Dermis microvascular lymphatic vessel endothelial cell (primary cell): ENCODE measurements at regions not wholly inside any gene's neighbourhood (a gene's known extent, or its start where the extent isn't known, plus 50 kb on each side); places are given as distances from the start of the nearest gene placed in this dataset.

Experiments used
- DNase-seq, 2 donors: peaks; one replicate each; pipeline versions ENCODE4 v3.0.0 to v3.0.0-alpha.2; 2010; ENCODE audit warnings: low read depth in 2 of 2

- DNase-seq, result no peak
These were observed 213.6 kb upstream of the PREP start for GRCh38 chr6:105616521-105616920.

GRCh38 chr6:105611606-105612005 lies 208.7 kb upstream of the PREP start:
- no peak for DNase-seq

DNA sequence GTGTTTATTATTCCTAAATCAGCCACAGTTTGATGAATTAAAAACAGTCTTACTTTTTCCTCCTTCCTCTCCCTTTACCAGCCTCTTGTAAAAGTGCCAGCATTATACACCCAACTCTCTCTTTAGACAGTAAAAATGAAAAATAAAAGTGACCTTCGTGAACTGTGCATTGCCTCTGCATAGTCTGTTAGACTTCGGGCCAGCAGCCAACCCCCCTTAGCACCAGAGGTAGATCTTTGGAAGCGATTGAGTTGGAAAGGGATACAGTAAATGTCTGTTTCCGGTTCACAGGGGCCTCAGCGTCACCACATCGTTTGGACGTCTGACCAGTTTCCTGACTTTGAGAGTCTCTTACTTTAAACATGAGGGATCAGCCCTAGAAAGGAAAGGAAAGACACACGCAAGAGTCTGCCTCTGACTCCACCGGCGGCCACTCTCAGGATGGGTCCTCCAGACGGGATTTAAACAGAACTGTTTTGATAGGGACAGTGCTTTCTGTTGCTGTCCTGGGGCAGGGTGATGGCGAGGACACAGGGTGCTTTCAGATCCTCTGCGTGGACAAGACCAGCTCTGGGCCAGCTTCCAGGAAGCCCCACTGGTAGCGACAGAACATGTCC lies 206.6 kb upstream of the PREP start:
- DNase-seq, result peak; percentile 67 to 88

DNA sequence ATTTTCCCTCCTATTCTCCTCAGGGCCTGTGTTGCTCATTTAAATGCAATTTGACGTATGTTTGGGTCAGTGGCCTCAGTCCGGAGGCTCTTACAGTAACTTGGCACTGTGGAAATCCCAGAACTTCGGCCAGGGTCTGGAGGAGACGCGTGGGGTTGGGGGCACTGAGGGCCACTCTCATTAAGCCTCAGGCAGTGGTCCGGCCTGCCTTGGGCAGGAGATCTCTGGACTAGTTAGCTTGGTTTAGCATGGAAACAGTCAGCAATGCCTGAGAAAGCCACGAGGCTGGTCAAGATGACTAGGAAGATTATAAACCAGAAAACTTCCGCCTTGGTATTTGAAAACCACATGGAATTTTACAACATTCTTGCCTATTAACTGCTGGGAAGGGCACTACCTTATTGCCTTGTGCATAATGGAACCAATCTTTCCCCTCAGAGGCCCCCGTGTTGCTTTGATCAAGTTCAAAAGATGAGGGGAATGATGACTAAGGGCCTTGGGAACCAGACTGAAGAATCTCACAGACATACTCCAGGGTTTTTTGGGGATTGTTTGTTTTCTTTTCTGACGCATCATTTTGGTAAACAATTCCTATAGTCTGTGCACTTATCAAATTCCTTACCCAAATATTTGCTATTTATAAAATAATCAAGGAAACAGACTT lies 206.0 kb upstream of the PREP start:
- DNase-seq, result peak in 1 of 2 donors; percentile 62

DNA sequence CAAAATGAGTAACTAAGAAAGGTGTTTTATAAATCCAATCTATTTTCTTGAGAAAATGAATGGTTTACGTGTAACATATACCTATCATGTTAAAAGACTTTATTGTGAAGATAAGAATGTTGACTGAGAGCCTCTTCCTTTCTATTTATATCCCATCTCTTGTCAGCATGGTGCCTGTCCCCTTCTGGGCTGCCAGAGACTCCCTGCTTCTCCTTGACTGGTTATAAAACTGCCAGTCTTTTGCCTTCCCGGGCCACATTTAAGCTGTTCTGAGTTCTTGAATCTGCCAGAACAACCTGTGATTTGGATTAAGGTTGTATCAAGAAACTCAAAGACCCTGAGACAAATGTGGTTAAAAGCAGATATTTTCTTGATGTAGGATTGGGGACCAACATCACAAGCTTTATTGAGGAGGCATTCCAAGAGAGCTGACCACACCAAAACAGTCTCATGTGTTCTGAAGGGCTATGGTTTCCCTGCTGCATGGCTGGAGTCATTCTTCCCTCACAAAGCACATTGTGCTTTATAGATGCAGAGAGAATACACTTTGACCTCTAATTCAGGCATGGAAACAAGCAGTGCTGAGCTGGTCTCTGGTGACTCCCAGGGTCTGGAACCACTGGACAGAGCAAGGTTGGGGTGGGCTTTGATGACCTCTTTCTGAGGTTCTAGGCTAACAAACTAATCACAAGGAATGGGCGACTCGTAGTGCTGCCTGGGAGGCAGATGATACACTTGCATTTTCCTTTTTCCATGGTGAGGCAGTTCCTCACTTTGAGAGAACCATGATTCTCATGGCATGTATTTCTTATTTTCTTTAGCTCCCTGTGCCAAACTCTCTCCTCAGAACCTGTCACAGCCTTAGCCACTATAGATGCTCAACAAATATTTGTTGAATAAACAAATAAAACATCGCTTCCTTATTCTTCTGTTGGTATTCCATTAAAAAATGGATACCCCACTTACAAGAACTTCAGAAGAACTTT lies 205.0 kb upstream of the PREP start:
- no peak for DNase-seq

DNA sequence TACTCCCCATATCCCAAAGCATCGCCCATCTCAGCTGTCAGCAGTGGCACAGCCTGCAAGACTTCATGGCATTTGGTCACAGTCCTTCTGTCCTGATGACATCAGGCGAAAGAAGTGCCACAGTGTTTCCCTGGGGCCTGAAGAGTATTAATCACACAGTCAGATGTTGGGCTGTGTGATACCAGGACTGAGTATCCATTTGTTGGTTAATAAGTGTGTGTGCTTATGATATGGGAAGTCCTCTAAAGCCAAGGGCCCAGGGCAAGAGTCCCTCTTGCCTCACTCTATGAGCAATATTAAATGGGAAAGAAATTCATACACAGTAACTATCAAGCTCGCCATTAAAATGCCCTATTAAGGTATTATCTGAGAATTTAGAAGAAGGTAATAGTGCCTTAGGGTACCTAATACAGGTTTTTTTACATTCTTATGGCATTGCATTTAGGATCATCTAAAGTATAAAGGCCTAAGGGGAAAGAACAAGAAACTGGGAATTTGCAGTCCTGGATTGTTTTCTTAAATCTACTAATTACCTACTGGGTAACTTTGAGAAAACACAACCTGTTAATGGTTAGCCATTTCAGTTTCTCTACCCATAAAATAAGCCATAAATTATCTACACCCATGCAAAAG lies 204.1 kb upstream of the PREP start:
- no peak for DNase-seq

DNA sequence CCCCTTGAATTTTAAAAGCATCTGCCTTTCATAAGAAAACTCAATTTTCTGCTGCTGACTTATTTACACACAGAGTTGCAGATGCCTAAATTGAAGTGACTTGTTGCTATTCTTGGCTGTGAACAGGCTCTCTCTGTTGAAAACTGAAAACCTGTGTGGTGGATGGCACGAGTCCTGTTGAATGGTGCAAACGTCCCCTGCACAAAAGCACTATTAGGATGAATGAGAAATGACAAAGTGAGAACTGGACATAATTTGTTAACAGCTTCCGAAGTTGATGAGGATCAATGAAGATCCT lies 201.7 kb upstream of the PREP start:
- no peak for DNase-seq

GRCh38 chr6:105603788-105604586 lies 201.1 kb upstream of the PREP start:
- no peak for DNase-seq

- peak in 1 of 2 donors; percentile 21 for DNase-seq
These were observed 198.8 kb upstream of the PREP start for GRCh38 chr6:105601541-105602236.

DNA sequence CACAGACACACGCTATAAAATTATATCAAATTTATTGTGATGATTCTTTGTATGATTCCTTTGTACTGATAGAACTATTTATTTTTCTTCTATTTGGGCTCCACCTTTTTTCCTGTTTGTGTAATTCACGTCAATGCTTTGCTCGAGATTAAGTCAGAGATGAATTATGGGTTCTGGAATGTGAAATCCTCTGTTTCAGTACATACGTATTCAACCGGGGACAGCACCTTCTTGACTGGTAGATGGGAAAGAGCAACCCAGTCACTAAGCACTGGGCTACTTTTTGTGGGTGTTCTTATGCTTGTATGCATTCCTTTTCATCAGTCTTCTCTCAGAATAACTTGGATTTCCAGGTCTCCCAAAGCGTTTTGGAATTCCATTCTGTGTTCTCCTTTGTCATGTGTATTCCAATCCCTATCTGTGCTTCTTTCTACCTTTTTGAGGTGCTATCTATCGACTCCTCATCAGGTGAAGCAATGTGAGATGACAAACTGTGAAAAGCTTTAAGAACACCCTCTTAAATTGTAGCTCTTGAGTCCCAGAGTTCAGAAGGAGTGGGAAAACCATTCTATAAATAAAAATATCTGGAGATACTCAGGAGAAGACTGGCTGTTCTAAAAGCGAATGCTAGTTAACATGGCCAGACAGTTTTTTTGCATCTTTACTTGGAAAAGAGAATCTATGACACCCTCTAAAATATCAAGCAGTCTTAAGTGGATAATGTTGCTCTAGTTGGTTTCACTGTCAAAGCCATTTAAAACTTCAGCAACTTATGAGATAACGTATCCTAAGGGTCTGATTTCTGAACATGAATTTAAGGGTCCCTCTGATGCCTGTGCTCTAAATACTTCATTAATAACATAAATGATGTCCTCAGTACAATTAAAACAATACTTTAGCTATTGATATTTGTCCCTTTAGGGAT lies 197.7 kb upstream of the PREP start:
- DNase-seq, result peak in 1 of 2 donors; percentile 52

DNA sequence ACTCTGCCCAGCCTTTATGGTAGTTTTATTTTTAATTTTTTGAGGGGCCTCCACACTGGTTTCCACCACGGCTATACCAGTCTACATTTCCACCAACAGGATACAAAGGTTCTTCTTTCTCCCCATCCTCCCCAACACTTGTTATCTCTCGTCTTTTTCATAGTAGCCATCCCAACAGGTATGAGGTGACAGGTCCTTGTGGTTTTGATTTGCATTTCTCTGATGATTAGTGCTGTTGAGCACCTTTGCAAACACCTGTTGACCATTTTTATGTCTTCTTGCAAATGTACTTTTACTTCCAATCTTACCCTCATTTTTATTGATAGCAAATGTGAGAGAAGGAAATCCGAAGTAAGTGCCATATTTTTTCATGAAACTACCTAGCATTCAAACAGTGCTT lies 195.4 kb upstream of the PREP start:
- no peak for DNase-seq

DNA sequence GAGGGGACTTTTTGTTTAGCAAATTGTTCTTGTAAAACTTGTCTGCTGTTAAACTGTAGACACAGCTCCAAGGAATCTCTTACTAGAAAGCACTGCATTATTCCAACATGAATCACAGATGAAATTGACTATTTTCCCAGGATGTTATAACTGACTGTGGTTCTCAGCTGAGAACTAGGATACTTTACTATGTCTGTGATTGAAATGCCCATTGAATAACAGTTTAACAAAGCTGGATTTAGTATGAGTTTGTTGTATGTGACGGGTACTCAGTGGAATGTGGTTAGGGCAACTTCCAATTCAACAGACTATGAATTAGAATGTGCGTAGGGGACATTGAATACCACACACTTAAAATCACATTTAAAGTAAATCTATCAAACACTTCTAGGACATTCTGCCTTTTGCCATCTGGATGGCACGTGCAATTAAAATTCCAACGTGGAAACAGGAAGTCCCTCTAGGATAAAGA lies 193.4 kb upstream of the PREP start:
- DNase-seq, result peak in 1 of 2 donors; percentile 55

DNA sequence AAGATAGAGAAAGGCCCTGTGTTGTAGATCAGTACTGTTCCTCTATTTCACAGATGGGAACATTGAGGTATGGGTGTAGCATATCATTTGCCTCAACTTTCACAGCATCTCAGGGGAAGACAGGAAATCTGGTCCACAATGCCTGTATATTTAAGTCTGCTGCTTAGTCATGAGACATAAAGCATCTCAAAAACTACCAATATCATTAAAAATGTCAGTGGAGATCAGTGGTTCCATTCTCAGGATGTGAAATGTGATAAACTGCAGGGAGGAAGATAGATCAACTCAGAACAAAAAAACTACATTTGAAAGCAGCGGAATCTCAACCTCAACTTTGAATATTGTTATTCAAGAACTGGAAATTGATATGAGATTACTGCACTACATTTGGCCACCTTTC lies 192.9 kb upstream of the PREP start:
- DNase-seq, result no peak

DNA sequence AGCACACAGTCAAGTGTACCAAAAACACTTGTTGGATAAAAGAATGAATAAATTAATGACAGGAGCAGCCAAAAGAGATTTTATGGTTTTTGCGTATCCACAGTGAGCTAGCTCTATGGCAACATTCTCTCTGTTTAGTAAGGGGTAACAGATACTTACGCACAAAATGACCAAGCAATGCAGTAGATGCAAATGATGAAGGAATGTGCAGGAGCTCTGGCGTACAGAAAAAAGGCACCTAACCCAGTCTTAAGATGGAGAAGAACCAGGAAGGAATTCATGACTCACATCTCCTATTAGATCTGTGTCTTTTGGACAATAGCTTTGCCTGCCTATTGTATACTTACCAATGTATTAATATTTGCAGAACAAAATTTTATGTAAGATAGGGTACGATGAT lies 191.9 kb upstream of the PREP start:
- DNase-seq, result peak in 1 of 2 donors; percentile 8

- no peak for DNase-seq
These were observed 191.2 kb upstream of the PREP start for GRCh38 chr6:105593805-105594671.

- DNase-seq, result peak in 1 of 2 donors; percentile 22
These were observed 190.3 kb upstream of the PREP start for GRCh38 chr6:105593056-105593690.

- DNase-seq, result peak in 1 of 2 donors; percentile 40
These were observed 189.4 kb upstream of the PREP start for GRCh38 chr6:105592329-105592728.

DNA sequence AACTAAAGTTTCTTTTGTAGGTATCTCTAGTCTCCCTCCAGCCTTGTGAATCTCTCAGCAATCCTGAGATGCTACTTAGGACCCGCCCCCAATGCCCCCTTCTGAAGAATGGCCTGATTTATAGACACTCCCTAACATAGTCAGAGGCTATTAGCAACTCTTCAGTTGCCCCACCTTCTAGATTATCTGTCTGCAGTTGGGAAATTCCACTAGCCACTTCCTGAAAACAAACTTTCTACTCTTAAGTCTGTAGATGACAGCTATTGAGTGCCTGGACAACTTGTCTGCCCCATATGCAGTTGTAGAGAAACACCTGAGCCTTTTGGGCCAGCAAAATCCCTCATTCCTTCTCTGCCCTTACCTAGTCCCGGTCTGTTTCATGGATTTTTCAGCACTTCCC lies 188.2 kb upstream of the PREP start:
- peak in 1 of 2 donors; percentile 6 for DNase-seq
